Activated naive CD8-positive, alpha-beta T cell treated with anti-CD3 and anti-CD28 coated beads, Interleukin-2, amount 50 U/mL, for 24 hours (primary cell): ENCODE measurements at regions not wholly inside any gene's neighbourhood (a gene's known extent, or its start where the extent isn't known, plus 50 kb on each side); places are given as distances from the start of the nearest gene placed in this dataset.
A peak's percentile ranks its signal among the peaks of the same experiment; 100 is the strongest.
"Not testable (repeated sequence)": the region's sequence is repeated elsewhere in the genome, so short reads cannot be mapped to it uniquely, and the experiment has no call there.

Experiments
- ATAC-seq: fragments of 150-1000 bp; cut with Tn5 transposase; one replicate; pipeline ENCODE4 v1.10.0; 2021
- DNase-seq: peaks from one replicate; pipeline ENCODE4 v3.0.0; 2021
- H3K27ac Mint-ChIP-seq: one replicate; pipeline ENCODE4 v1.8.0; 2021; ENCODE audit warnings: mild to moderate bottlenecking, mixed read lengths
- H3K27me3 Mint-ChIP-seq: one replicate; pipeline ENCODE4 v1.8.0; 2021; ENCODE audit warnings: mixed read lengths
- H3K36me3 Mint-ChIP-seq: one replicate; pipeline ENCODE4 v1.8.0; 2021; ENCODE audit warnings: low read depth, mixed read lengths
- H3K4me1 Mint-ChIP-seq: one replicate; pipeline ENCODE4 v1.8.0; 2021; ENCODE audit warnings: mixed read lengths
- H3K4me3 Mint-ChIP-seq: one replicate; pipeline ENCODE4 v1.8.0; 2021; ENCODE audit warnings: mild to moderate bottlenecking, moderate library complexity, mixed read lengths
- H3K9me3 Mint-ChIP-seq: one replicate; pipeline ENCODE4 v1.8.0; 2021; ENCODE audit warnings: mixed read lengths

GRCh38 chr1:117754061-117754969, 148.5 kb downstream of the TENT5C start:
- Mint-ChIP-seq H3K4me1 (peaks cover 9% of the 10 kb centered on the region), H3K36me3 (no peaks in the 10 kb centered on the region), H3K9me3 (no peaks in the 10 kb centered on the region), H3K27me3 (peaks cover 27% of the 10 kb centered on the region), H3K27ac (no peak overlapping the region), H3K4me3 (no peak overlapping the region)
- no peak for ATAC-seq
- DNase-seq = peak; percentile 55

- no peaks in the 10 kb centered on the region for H3K36me3 Mint-ChIP-seq
- no peak overlapping the region for H3K27ac Mint-ChIP-seq
- no peak for DNase-seq
- no peak overlapping the region for H3K4me3 Mint-ChIP-seq
- H3K27me3 Mint-ChIP-seq = peaks cover 19% of the 10 kb centered on the region
- peaks cover 9% of the 10 kb centered on the region for H3K4me1 Mint-ChIP-seq
- H3K9me3 Mint-ChIP-seq = no peaks in the 10 kb centered on the region
- ATAC-seq = no peak
These were observed 151.8 kb downstream of the TENT5C start for GRCh38 chr1:117757668-117758067.

- no peak overlapping the region for H3K27ac Mint-ChIP-seq
- peak; percentile 90 for ATAC-seq
- no peaks in the 10 kb centered on the region for H3K36me3 Mint-ChIP-seq
- H3K4me3 Mint-ChIP-seq = peak overlapping the region; percentile 54
- H3K9me3 Mint-ChIP-seq = no peaks in the 10 kb centered on the region
- H3K4me1 Mint-ChIP-seq = peaks cover 6% of the 10 kb centered on the region
- DNase-seq = peak; percentile 71
- peaks cover 15% of the 10 kb centered on the region for H3K27me3 Mint-ChIP-seq
These were observed 152.8 kb downstream of the TENT5C start for GRCh38 chr1:117758444-117759316.

- H3K27me3 Mint-ChIP-seq = peaks cover 11% of the 10 kb centered on the region
- H3K27ac Mint-ChIP-seq = no peak overlapping the region
- H3K4me3 Mint-ChIP-seq = no peak overlapping the region
- H3K36me3 Mint-ChIP-seq = no peaks in the 10 kb centered on the region
- ATAC-seq (no peak), DNase-seq (no peak)
- peaks cover 6% of the 10 kb centered on the region for H3K4me1 Mint-ChIP-seq
- H3K9me3 Mint-ChIP-seq = no peaks in the 10 kb centered on the region
These were observed 153.7 kb downstream of the TENT5C start for GRCh38 chr1:117759535-117759934.

GRCh38 chr1:117760069-117760468, 154.2 kb downstream of the TENT5C start:
- peaks cover 6% of the 10 kb centered on the region for H3K4me1 Mint-ChIP-seq

GRCh38 chr1:117760485-117760884, 154.6 kb downstream of the TENT5C start:
- Mint-ChIP-seq H3K4me3 (no peak overlapping the region), H3K9me3 (no peaks in the 10 kb centered on the region), H3K36me3 (no peaks in the 10 kb centered on the region), H3K27me3 (peaks cover 11% of the 10 kb centered on the region), H3K27ac (no peak overlapping the region), H3K4me1 (peaks cover 6% of the 10 kb centered on the region)
- no peak for ATAC-seq
- DNase-seq = no peak

More at GRCh38 chr1:117760069-117760468, 154.2 kb downstream of the TENT5C start:
- DNase-seq (no peak), ATAC-seq (no peak)
- Mint-ChIP-seq H3K36me3 (no peaks in the 10 kb centered on the region), H3K9me3 (no peaks in the 10 kb centered on the region), H3K27me3 (peaks cover 11% of the 10 kb centered on the region), H3K27ac (no peak overlapping the region), H3K4me3 (no peak overlapping the region)

- not testable (repeated sequence) for H3K4me1 Mint-ChIP-seq, H3K4me3 Mint-ChIP-seq, ATAC-seq, H3K27ac Mint-ChIP-seq, DNase-seq
- H3K36me3 Mint-ChIP-seq = peaks cover 11% of the 10 kb centered on the region
- H3K9me3 Mint-ChIP-seq = peaks cover 34% of the 10 kb centered on the region
- H3K27me3 Mint-ChIP-seq = peaks cover 20% of the 10 kb centered on the region
These were observed 161.7 kb downstream of the GDAP2 start for GRCh38 chr1:117767756-117768155.

GRCh38 chr1:117770981-117771531, 158.4 kb downstream of the GDAP2 start:
- peaks cover 27% of the 10 kb centered on the region for H3K27me3 Mint-ChIP-seq
- H3K36me3 Mint-ChIP-seq = peaks cover 11% of the 10 kb centered on the region
- H3K4me1 Mint-ChIP-seq = no peaks in the 10 kb centered on the region
- ATAC-seq (no peak), DNase-seq (no peak)
- no peak overlapping the region for H3K4me3 Mint-ChIP-seq
- H3K27ac Mint-ChIP-seq = no peak overlapping the region
- H3K9me3 Mint-ChIP-seq = peaks cover 37% of the 10 kb centered on the region

- DNase-seq (no peak), ATAC-seq (no peak)
- H3K4me1 Mint-ChIP-seq = no peaks in the 10 kb centered on the region
- H3K9me3 Mint-ChIP-seq = no peaks in the 10 kb centered on the region
- no peaks in the 10 kb centered on the region for H3K36me3 Mint-ChIP-seq
- no peak overlapping the region for H3K27ac Mint-ChIP-seq
- no peak overlapping the region for H3K4me3 Mint-ChIP-seq
- H3K27me3 Mint-ChIP-seq = peaks cover 8% of the 10 kb centered on the region
These were observed 150.1 kb downstream of the GDAP2 start for GRCh38 chr1:117779364-117779763.

GRCh38 chr1:117780687-117781475, 148.5 kb downstream of the GDAP2 start:
- ATAC-seq (no peak), DNase-seq (no peak)
- Mint-ChIP-seq H3K4me1 (peaks cover 5% of the 10 kb centered on the region), H3K27me3 (peaks cover 7% of the 10 kb centered on the region), H3K4me3 (no peak overlapping the region), H3K9me3 (no peaks in the 10 kb centered on the region), H3K27ac (no peak overlapping the region), H3K36me3 (no peaks in the 10 kb centered on the region)

GRCh38 chr1:117782056-117782455, 147.4 kb downstream of the GDAP2 start:
- ATAC-seq (no peak), DNase-seq (no peak)
- H3K9me3 Mint-ChIP-seq = no peaks in the 10 kb centered on the region
- peaks cover 5% of the 10 kb centered on the region for H3K4me1 Mint-ChIP-seq
- H3K36me3 Mint-ChIP-seq = no peaks in the 10 kb centered on the region
- peaks cover 12% of the 10 kb centered on the region for H3K27me3 Mint-ChIP-seq
- H3K4me3 Mint-ChIP-seq = no peak overlapping the region
- no peak overlapping the region for H3K27ac Mint-ChIP-seq

GRCh38 chr1:117783606-117784396, 145.6 kb downstream of the GDAP2 start:
- H3K27ac Mint-ChIP-seq = no peak overlapping the region
- no peak overlapping the region for H3K4me3 Mint-ChIP-seq
- DNase-seq (no peak), ATAC-seq (no peak)
- H3K9me3 Mint-ChIP-seq = no peaks in the 10 kb centered on the region
- H3K27me3 Mint-ChIP-seq = peaks cover 11% of the 10 kb centered on the region
- peaks cover 5% of the 10 kb centered on the region for H3K4me1 Mint-ChIP-seq
- H3K36me3 Mint-ChIP-seq = no peaks in the 10 kb centered on the region

- Mint-ChIP-seq H3K36me3 (no peaks in the 10 kb centered on the region), H3K4me3 (no peak overlapping the region), H3K27ac (no peak overlapping the region), H3K9me3 (no peaks in the 10 kb centered on the region), H3K4me1 (peaks cover 5% of the 10 kb centered on the region), H3K27me3 (peaks cover 10% of the 10 kb centered on the region)
- DNase-seq (no peak), ATAC-seq (no peak)
These were observed 141.4 kb downstream of the GDAP2 start for GRCh38 chr1:117788014-117788413.
